RWPE2 (cell line): ENCODE measurements at regions not wholly inside any gene's neighbourhood (a gene's known extent, or its start where the extent isn't known, plus 50 kb on each side); places are given as distances from the start of the nearest gene placed in this dataset.

Experiments
- ATAC-seq: fragments of 200-7000 bp; cut with Tn5 transposase; 3 replicates; pipeline ENCODE4 v1.9.1; 2021; ENCODE audit warnings: low read depth
- DNase-seq: peaks from one replicate; pipeline ENCODE4 v3.0.0-alpha.2; 2020; ENCODE audit warnings: low spot score
- H3K27ac ChIP-seq: fragments of 450-650 bp; 2 replicates; pipeline ENCODE4 v1.5.1; 2017; ENCODE audit warnings: mild to moderate bottlenecking; ENCODE audit not compliant: poor library complexity, severe bottlenecking
- H3K27me3 ChIP-seq: fragments of 250-450 bp; sonication (Bioruptor Pico); 2 replicates; pipeline ENCODE4 v1.5.1; 2021; ENCODE audit warnings: mild to moderate bottlenecking, moderate library complexity; ENCODE audit not compliant: insufficient read depth, poor library complexity, severe bottlenecking
- H3K36me3 ChIP-seq: fragments of 250-450 bp; sonication (Bioruptor Pico); 2 replicates; pipeline ENCODE4 v1.5.1; 2020; ENCODE audit warnings: low read depth, mild to moderate bottlenecking, moderate library complexity
- H3K4me1 ChIP-seq: fragments of 250-450 bp; sonication (Bioruptor Pico); 2 replicates; pipeline ENCODE4 v1.5.1; 2021; ENCODE audit warnings: mild to moderate bottlenecking, moderate library complexity; ENCODE audit not compliant: insufficient read depth, poor library complexity, severe bottlenecking
- H3K4me3 ChIP-seq: fragments of 250-450 bp; sonication (Bioruptor Pico); 2 replicates; pipeline ENCODE4 v1.5.1; 2021; ENCODE audit warnings: mild to moderate bottlenecking, moderate library complexity; ENCODE audit not compliant: severe bottlenecking
- H3K9me3 ChIP-seq: fragments of 250-450 bp; sonication (Bioruptor Pico); 2 replicates; pipeline ENCODE4 v1.5.1; 2021; ENCODE audit warnings: mild to moderate bottlenecking, moderate library complexity; ENCODE audit not compliant: severe bottlenecking
- CTCF ChIP-seq: fragments of 450-650 bp; IDR thresholded peaks from one replicate; pipeline ENCODE4 v1.5.1; 2017; ENCODE audit warnings: mild to moderate bottlenecking, moderate library complexity; ENCODE audit not compliant: poor library complexity, severe bottlenecking

- DNase-seq (no peak), ATAC-seq (peak; percentile 56; the same call in 2 of the 3 replicates)
- no peaks in the 10 kb centered on the region for H3K36me3 ChIP-seq
- no peak overlapping the region for H3K4me3 ChIP-seq
- H3K27ac ChIP-seq = no peak overlapping the region
- TF ChIP-seq CTCF = no peak
- no peaks in the 10 kb centered on the region for H3K4me1 ChIP-seq
- H3K9me3 ChIP-seq = no peaks in the 10 kb centered on the region
- H3K27me3 ChIP-seq = no peaks in the 10 kb centered on the region
Observed at GRCh38 chr18:29644276-29644675, 1398.3 kb downstream of the DSC3 start.

- DNase-seq = no peak
- no peaks in the 10 kb centered on the region for H3K4me1 ChIP-seq
- H3K4me3 ChIP-seq = no peak overlapping the region
- H3K36me3 ChIP-seq = no peaks in the 10 kb centered on the region
- no peak for ATAC-seq
- no peak overlapping the region for H3K27ac ChIP-seq
- H3K9me3 ChIP-seq = no peaks in the 10 kb centered on the region
- no peaks in the 10 kb centered on the region for H3K27me3 ChIP-seq
- TF ChIP-seq CTCF = no peak
Observed at GRCh38 chr18:29629493-29630036, 1413.0 kb downstream of the DSC3 start.

- H3K27me3 ChIP-seq = no peaks in the 10 kb centered on the region
- no peaks in the 10 kb centered on the region for H3K9me3 ChIP-seq
- DNase-seq (no peak), ATAC-seq (no peak)
- TF ChIP-seq CTCF = no peak
- no peaks in the 10 kb centered on the region for H3K36me3 ChIP-seq
- no peak overlapping the region for H3K4me3 ChIP-seq
- H3K4me1 ChIP-seq = no peaks in the 10 kb centered on the region
- no peak overlapping the region for H3K27ac ChIP-seq
Observed at GRCh38 chr18:29626094-29626493, 1416.4 kb downstream of the DSC3 start.

GRCh38 chr18:29616867-29617266 lies 1425.7 kb downstream of the DSC3 start:
- H3K4me3 ChIP-seq = no peak overlapping the region
- ATAC-seq = no peak
- no peaks in the 10 kb centered on the region for H3K9me3 ChIP-seq
- no peaks in the 10 kb centered on the region for H3K27me3 ChIP-seq
- TF ChIP-seq CTCF = no peak
- no peak overlapping the region for H3K27ac ChIP-seq
- DNase-seq = no peak
- H3K4me1 ChIP-seq = no peaks in the 10 kb centered on the region
- H3K36me3 ChIP-seq = no peaks in the 10 kb centered on the region

GRCh38 chr18:29608982-29609381 lies 1432.1 kb upstream of the CDH2 start:
- TF ChIP-seq CTCF = no peak

More at GRCh38 chr18:29608982-29609381, 1432.1 kb upstream of the CDH2 start:
- ATAC-seq (no peak), DNase-seq (no peak)
- Histone ChIP-seq H3K9me3 (no peaks in the 10 kb centered on the region), H3K36me3 (no peaks in the 10 kb centered on the region), H3K27me3 (no peaks in the 10 kb centered on the region), H3K4me3 (no peak overlapping the region), H3K27ac (no peak overlapping the region), H3K4me1 (no peaks in the 10 kb centered on the region)
